Keratinocyte (primary cell): ENCODE measurements at regions not wholly inside any gene's neighbourhood (a gene's known extent, or its start where the extent isn't known, plus 50 kb on each side); places are given as distances from the start of the nearest gene placed in this dataset.

ENCODE experiments used
- CTCF ChIP-seq, 3 experiments: IDR thresholded peaks in 1 of 3; conservative IDR thresholded peaks in 1 of 3; optimal IDR thresholded peaks in 1 of 3; 2 replicates in 2 of 3; 3 replicates in 1 of 3; pipeline versions ENCODE3 to v1.5.1; 2011; ENCODE audit warnings: low read length in 3 of 3, mild to moderate bottlenecking in 3 of 3, moderate library complexity in 2 of 3, control low read depth in 1 of 3, inconsistent platforms in 1 of 3; ENCODE audit not compliant: insufficient read depth in 2 of 3; ENCODE audit errors: extremely low read depth in 1 of 3
- EZH2 ChIP-seq: IDR thresholded peaks from one replicate; pipeline ENCODE4 v1.6.1; 2012; ENCODE audit warnings: inconsistent platforms, mild to moderate bottlenecking, low read length, moderate library complexity

GRCh38 chr4:26208237-26208994 lies 112.4 kb upstream of the RBPJ start:
- no peak for TF ChIP-seq CTCF (optimal IDR thresholded peaks at IDR 0.05 in 1 of 3, IDR thresholded peaks at IDR 0.05 in 1 of 3, conservative IDR thresholded peaks at IDR 0.05 in 1 of 3; ENCODE audit: extremely low read depth in 1 of 3, insufficient read depth in 2 of 3, low read length in 3 of 3)
- TF ChIP-seq EZH2: no peak
